IMR-90 (cell line): ENCODE measurements at regions not wholly inside any gene's neighbourhood (a gene's known extent, or its start where the extent isn't known, plus 50 kb on each side); places are given as distances from the start of the nearest gene placed in this dataset.

Experiments
- POLR2A ChIP-seq: IDR thresholded peaks from 2 replicates; pipeline ENCODE4 v1.6.1; 2012; ENCODE audit warnings: mild to moderate bottlenecking, low read depth, low read length
- TF ChIP-seq, protein P1 (sequence below): fragments of 150-350 bp; IDR thresholded peaks from 2 replicates; pipeline ENCODE4 v1.6.1; 2016; ENCODE audit warnings: low read depth, mild to moderate bottlenecking, low read length, moderate library complexity, borderline replicate concordance

DNA sequence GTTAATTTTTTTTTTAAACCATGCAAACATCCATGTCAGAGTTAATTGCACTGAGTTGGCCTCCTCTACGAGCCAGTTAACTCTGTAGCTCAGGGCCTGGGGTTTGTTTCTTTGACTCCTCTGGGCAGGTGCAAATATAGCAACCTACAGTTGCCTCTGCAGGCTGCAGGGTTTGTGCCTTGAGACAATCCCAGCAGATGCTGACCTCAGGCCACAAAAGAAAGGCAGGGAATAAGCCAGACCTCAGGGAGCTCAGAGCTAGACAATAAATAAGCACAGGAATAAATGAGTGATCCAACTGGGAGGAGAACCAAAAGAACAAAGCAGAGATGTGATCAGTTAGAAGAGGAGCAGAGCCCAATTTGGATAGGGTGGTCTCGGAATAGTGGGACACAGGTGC is 390.8 kb downstream of the SHANK2 start:
- TF ChIP-seq, protein P1, sequence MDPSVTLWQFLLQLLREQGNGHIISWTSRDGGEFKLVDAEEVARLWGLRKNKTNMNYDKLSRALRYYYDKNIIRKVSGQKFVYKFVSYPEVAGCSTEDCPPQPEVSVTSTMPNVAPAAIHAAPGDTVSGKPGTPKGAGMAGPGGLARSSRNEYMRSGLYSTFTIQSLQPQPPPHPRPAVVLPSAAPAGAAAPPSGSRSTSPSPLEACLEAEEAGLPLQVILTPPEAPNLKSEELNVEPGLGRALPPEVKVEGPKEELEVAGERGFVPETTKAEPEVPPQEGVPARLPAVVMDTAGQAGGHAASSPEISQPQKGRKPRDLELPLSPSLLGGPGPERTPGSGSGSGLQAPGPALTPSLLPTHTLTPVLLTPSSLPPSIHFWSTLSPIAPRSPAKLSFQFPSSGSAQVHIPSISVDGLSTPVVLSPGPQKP = no peak
- no peak for TF ChIP-seq POLR2A
